ENCODE measurements at regions not wholly inside any gene's neighbourhood (a gene's known extent, or its start where the extent isn't known, plus 50 kb on each side); places are given as distances from the start of the nearest gene placed in this dataset.

DNA sequence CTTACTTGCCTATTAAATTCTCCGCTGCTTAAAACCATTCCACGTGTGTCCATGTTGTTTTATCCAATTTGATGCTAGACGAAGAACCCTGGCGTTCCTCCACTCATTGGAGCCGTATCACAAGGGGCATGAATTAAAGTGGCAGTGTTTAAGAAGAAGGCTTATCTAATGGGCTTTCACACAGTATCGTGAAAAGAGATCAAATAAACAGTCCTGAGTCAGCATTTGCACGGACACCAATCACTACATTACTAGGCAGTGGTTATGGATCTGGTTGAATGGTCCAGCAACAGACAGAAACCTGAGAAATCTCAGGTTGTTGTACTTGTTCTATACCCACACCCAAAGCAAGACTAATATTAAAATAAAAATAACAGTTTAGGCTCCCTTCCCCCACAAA lies 671.6 kb downstream of the FAT4 start:
- TF ChIP-seq CEBPB (IDR thresholded peaks at IDR 0.05; ENCODE audit: borderline replicate concordance in 1 of 2, low read depth in 2 of 2, low read length in 2 of 2) (no peak), MYC (IDR thresholded peaks at IDR 0.05; ENCODE audit: insufficient read depth, insufficient read length, insufficient replicate concordance, low read length, severe bottlenecking) (no peak), POLR2A (IDR thresholded peaks at IDR 0.05; ENCODE audit: low read depth, low read length) (no peak), JUND (IDR thresholded peaks at IDR 0.05; ENCODE audit: low read depth, low read length) (no peak), TCF7 (IDR thresholded peaks at IDR 0.05; ENCODE audit: borderline replicate concordance) (no peak), SP1 (IDR thresholded peaks at IDR 0.05; ENCODE audit: low read depth, low read length) (no peak), ESRRA (IDR thresholded peaks at IDR 0.05; ENCODE audit: low read length) (no peak)
- TF ChIP-seq, protein P1, sequence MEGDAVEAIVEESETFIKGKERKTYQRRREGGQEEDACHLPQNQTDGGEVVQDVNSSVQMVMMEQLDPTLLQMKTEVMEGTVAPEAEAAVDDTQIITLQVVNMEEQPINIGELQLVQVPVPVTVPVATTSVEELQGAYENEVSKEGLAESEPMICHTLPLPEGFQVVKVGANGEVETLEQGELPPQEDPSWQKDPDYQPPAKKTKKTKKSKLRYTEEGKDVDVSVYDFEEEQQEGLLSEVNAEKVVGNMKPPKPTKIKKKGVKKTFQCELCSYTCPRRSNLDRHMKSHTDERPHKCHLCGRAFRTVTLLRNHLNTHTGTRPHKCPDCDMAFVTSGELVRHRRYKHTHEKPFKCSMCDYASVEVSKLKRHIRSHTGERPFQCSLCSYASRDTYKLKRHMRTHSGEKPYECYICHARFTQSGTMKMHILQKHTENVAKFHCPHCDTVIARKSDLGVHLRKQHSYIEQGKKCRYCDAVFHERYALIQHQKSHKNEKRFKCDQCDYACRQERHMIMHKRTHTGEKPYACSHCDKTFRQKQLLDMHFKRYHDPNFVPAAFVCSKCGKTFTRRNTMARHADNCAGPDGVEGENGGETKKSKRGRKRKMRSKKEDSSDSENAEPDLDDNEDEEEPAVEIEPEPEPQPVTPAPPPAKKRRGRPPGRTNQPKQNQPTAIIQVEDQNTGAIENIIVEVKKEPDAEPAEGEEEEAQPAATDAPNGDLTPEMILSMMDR (IDR thresholded peaks at IDR 0.05 in 2 of 3, conservative IDR thresholded peaks at IDR 0.05 in 1 of 3; ENCODE audit: control insufficient read depth in 2 of 3, extremely low read depth in 1 of 3, insufficient read depth in 1 of 3, low read depth in 3 of 3, low read length in 3 of 3): no peak
